Fibroblast of peridontal ligament (primary cell): ENCODE measurements at regions not wholly inside any gene's neighbourhood (a gene's known extent, or its start where the extent isn't known, plus 50 kb on each side); places are given as distances from the start of the nearest gene placed in this dataset.
"Not testable (repeated sequence)": the region's sequence is repeated elsewhere in the genome, so short reads cannot be mapped to it uniquely, and the experiment has no call there.

Experiments
- DNase-seq: peaks from one replicate; pipeline ENCODE4 v3.0.0-alpha.2; 2010; ENCODE audit errors: extremely low read depth

GRCh38 chr9:124084087-124084486 is 72.5 kb downstream of the LHX2 start:
- no peak for DNase-seq

GRCh38 chr9:124087226-124087625 is 75.7 kb downstream of the LHX2 start:
- DNase-seq = no peak

GRCh38 chr9:124088476-124088837 is 76.9 kb downstream of the LHX2 start:
- DNase-seq = no peak

- DNase-seq = not testable (repeated sequence)
Measured at GRCh38 chr9:124089631-124090488, 78.3 kb downstream of the LHX2 start.

GRCh38 chr9:124098141-124098905 is 86.8 kb downstream of the LHX2 start:
- no peak for DNase-seq

GRCh38 chr9:124099860-124100259 is 88.3 kb downstream of the LHX2 start:
- DNase-seq = no peak

GRCh38 chr9:124101215-124101968 is 89.8 kb downstream of the LHX2 start:
- no peak for DNase-seq

- no peak for DNase-seq
Measured at GRCh38 chr9:124101969-124102345, 90.4 kb downstream of the LHX2 start.

GRCh38 chr9:124102363-124102762 is 90.8 kb downstream of the LHX2 start:
- DNase-seq = no peak

GRCh38 chr9:124105266-124105665 is 93.7 kb downstream of the LHX2 start:
- DNase-seq = no peak

GRCh38 chr9:124108216-124108615 is 96.6 kb downstream of the LHX2 start:
- DNase-seq = no peak

- DNase-seq = peak; percentile 62
Measured at GRCh38 chr9:124110307-124110915, 98.8 kb downstream of the LHX2 start.

GRCh38 chr9:124116683-124117363 is 105.3 kb downstream of the LHX2 start:
- no peak for DNase-seq

GRCh38 chr9:124118894-124119293 is 107.3 kb downstream of the LHX2 start:
- DNase-seq = no peak

GRCh38 chr9:124120272-124120671 is 108.7 kb downstream of the LHX2 start:
- DNase-seq = no peak

- no peak for DNase-seq
Measured at GRCh38 chr9:124121725-124122124, 110.2 kb downstream of the LHX2 start.

- DNase-seq = no peak
Measured at GRCh38 chr9:124122321-124122720, 110.8 kb downstream of the LHX2 start.

GRCh38 chr9:124122813-124123462 is 111.4 kb downstream of the LHX2 start:
- DNase-seq = peak; percentile 57

GRCh38 chr9:124123621-124124020 is 112.1 kb downstream of the LHX2 start:
- not testable (repeated sequence) for DNase-seq

GRCh38 chr9:124124729-124125650 is 113.4 kb downstream of the LHX2 start:
- DNase-seq = no peak
